HL-60 (cell line): ENCODE measurements at regions not wholly inside any gene's neighbourhood (a gene's known extent, or its start where the extent isn't known, plus 50 kb on each side); places are given as distances from the start of the nearest gene placed in this dataset.
"Not testable (repeated sequence)": the region's sequence is repeated elsewhere in the genome, so short reads cannot be mapped to it uniquely, and the experiment has no call there.

Experiments
- DNase-seq, 2 experiments: peaks; one replicate each; pipeline ENCODE4 v3.0.0-alpha.2; 2010 to 2020; ENCODE audit warnings: low read depth in 1 of 2, low spot score in 1 of 2
- H3K27ac ChIP-seq: fragments of 250-450 bp; sonication (Bioruptor Pico); replicated peaks from 2 replicates; pipeline ENCODE4 v1.5.1; 2020; ENCODE audit warnings: mild to moderate bottlenecking, moderate library complexity
- H3K27me3 ChIP-seq: fragments of 250-450 bp; sonication (Bioruptor Pico); 2 replicates; pipeline ENCODE4 v1.5.1; 2021; ENCODE audit warnings: mild to moderate bottlenecking, moderate library complexity; ENCODE audit not compliant: insufficient read depth, poor library complexity, severe bottlenecking
- H3K4me3 ChIP-seq: replicated peaks from 2 replicates; pipeline ENCODE4 v1.5.1; 2011; ENCODE audit warnings: mild to moderate bottlenecking, control low read depth, low read length; ENCODE audit not compliant: insufficient read depth
- GABPA ChIP-seq: IDR thresholded peaks from 2 replicates; pipeline ENCODE4 v1.6.1; 2012; ENCODE audit warnings: low read depth
- POLR2AphosphoS5 ChIP-seq: IDR thresholded peaks from 2 replicates; pipeline ENCODE4 v1.6.1; 2012; ENCODE audit warnings: low read depth
- SPI1 ChIP-seq: IDR thresholded peaks from 2 replicates; pipeline ENCODE4 v1.6.1; 2012; ENCODE audit warnings: low read depth, mild to moderate bottlenecking, borderline replicate concordance
- TF ChIP-seq, protein P1 (sequence below): IDR thresholded peaks from one replicate; pipeline ENCODE4 v1.5.1; 2011; ENCODE audit warnings: low read length, control low read depth, inconsistent platforms; ENCODE audit not compliant: insufficient read depth
- TF ChIP-seq, protein P2 (sequence below): IDR thresholded peaks from 2 replicates; pipeline ENCODE4 v1.6.1; 2012; ENCODE audit warnings: low read depth; ENCODE audit not compliant: insufficient replicate concordance

DNA sequence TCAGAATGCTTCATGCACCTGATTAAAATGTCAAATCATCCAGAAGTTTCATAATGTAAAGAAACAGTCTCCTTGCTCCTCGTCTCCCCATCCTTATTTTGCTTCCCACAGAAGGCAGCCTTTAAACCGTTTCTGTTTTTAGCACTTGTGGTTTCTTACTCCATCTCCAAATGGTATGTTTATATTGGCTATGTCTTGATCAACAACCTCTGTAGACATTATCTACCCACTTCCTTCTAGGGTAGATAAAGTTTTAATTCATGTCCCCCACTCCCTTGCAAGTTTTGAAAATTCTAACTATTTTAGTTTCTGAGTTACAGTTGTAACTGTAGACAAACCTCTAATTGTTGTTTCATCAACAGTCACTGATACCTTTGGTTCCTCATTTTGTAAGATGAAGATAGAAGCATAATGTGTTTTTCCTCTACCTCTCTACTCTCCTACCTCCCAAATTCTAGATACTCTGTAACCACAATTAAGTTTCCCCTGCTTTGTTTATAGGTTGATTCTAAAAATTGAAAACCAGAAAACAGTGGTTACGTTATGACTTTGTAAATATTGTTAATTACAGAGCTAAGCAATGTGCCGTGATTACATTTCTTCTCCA lies 291.7 kb upstream of the GATB start:
- Histone ChIP-seq H3K4me3 (no peak overlapping the region), H3K27me3 (no peaks in the 10 kb centered on the region), H3K27ac (peak overlapping the region; percentile 47)
- TF ChIP-seq POLR2AphosphoS5 (no peak), SPI1 (peak; percentile 44; the same call in 1 of the 2 replicates)
- TF ChIP-seq, protein P1, sequence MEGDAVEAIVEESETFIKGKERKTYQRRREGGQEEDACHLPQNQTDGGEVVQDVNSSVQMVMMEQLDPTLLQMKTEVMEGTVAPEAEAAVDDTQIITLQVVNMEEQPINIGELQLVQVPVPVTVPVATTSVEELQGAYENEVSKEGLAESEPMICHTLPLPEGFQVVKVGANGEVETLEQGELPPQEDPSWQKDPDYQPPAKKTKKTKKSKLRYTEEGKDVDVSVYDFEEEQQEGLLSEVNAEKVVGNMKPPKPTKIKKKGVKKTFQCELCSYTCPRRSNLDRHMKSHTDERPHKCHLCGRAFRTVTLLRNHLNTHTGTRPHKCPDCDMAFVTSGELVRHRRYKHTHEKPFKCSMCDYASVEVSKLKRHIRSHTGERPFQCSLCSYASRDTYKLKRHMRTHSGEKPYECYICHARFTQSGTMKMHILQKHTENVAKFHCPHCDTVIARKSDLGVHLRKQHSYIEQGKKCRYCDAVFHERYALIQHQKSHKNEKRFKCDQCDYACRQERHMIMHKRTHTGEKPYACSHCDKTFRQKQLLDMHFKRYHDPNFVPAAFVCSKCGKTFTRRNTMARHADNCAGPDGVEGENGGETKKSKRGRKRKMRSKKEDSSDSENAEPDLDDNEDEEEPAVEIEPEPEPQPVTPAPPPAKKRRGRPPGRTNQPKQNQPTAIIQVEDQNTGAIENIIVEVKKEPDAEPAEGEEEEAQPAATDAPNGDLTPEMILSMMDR, result no peak
- peak; percentile 16 to 55 for DNase-seq

DNA sequence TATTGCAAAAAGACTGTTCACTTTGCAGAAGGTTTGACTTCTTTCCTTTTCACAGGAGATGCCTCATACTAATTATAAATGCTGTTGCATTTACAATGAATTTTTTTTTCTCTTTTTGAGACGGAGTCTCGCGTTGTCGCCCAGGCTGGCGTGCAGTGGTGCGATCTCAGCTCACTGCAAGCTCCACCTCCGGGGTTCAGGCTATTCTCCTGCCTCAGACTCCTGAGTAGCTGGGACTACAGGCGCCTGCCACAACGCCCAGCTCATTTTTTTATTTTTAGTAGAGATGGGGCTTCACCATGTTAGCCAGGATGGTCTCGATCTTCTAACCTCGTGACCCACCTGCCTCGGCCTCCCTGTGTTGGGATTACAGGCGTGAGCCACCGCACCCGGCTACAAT lies 290.5 kb upstream of the GATB start:
- not testable (repeated sequence) for H3K4me3 ChIP-seq, H3K27me3 ChIP-seq, H3K27ac ChIP-seq, DNase-seq

DNA sequence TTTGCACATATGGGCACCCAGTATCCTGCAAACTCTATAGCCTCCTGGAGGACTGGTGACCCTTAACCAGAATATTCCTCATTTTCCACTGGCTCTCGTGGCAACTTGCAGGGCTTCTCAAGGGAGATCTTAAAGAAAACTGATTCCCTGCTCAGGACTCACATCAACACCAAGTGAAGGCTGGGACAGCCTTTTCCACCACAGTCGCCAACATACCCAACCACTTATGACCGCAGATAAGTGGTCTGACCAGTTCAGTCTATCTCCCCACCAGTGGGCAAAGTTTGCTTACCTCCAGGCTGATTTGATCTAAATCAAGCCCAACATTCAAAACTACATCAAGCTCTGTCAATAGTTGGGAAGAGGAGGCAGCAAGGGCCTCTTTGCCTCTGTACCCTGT lies 289.3 kb upstream of the GATB start:
- no peaks in the 10 kb centered on the region for H3K27me3 ChIP-seq

DNA sequence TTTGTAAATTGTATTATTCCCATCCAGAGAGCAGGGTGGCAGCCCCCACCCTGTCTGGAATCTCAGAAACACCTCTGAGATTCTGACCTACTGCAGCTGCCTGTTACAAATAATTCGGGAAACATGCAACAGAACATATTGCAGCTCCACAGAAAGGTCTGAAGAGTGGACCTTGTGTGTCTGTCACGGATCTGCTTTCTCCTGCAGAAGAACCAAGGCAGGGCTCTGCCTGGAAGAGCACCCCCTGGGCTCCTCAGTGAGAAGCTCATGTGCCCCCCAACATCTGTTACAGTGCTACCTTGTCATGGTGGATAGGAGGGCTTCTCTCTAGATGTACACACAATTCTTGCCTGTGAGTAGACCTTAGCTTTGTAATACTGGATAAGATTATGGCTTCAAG lies 286.6 kb upstream of the GATB start:
- no peak overlapping the region for H3K27ac ChIP-seq
- H3K4me3 ChIP-seq, result no peak overlapping the region
- no peak for TF ChIP-seq POLR2AphosphoS5
- no peak for TF ChIP-seq SPI1
- TF ChIP-seq, protein P2, sequence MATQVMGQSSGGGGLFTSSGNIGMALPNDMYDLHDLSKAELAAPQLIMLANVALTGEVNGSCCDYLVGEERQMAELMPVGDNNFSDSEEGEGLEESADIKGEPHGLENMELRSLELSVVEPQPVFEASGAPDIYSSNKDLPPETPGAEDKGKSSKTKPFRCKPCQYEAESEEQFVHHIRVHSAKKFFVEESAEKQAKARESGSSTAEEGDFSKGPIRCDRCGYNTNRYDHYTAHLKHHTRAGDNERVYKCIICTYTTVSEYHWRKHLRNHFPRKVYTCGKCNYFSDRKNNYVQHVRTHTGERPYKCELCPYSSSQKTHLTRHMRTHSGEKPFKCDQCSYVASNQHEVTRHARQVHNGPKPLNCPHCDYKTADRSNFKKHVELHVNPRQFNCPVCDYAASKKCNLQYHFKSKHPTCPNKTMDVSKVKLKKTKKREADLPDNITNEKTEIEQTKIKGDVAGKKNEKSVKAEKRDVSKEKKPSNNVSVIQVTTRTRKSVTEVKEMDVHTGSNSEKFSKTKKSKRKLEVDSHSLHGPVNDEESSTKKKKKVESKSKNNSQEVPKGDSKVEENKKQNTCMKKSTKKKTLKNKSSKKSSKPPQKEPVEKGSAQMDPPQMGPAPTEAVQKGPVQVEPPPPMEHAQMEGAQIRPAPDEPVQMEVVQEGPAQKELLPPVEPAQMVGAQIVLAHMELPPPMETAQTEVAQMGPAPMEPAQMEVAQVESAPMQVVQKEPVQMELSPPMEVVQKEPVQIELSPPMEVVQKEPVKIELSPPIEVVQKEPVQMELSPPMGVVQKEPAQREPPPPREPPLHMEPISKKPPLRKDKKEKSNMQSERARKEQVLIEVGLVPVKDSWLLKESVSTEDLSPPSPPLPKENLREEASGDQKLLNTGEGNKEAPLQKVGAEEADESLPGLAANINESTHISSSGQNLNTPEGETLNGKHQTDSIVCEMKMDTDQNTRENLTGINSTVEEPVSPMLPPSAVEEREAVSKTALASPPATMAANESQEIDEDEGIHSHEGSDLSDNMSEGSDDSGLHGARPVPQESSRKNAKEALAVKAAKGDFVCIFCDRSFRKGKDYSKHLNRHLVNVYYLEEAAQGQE, result no peak
- TF ChIP-seq, protein P1, result no peak
- no peaks in the 10 kb centered on the region for H3K27me3 ChIP-seq
- no peak for DNase-seq

More for the DNA sequence above, 289.3 kb upstream of the GATB start:
- TF ChIP-seq, protein P2, result no peak
- TF ChIP-seq, protein P1, result no peak
- TF ChIP-seq POLR2AphosphoS5 (no peak), GABPA (no peak), SPI1 (no peak)
- DNase-seq, result no peak
- H3K27ac ChIP-seq, result no peak overlapping the region
- no peak overlapping the region for H3K4me3 ChIP-seq
